HEK293T (cell line): ENCODE measurements at regions not wholly inside any gene's neighbourhood (a gene's known extent, or its start where the extent isn't known, plus 50 kb on each side); places are given as distances from the start of the nearest gene placed in this dataset.
"Not testable (repeated sequence)": the region's sequence is repeated elsewhere in the genome, so short reads cannot be mapped to it uniquely, and the experiment has no call there.

Experiments
- CTCF ChIA-PET: fragments of 350-600 bp; formaldehyde crosslinking; extraction: SDS; loops from one replicate; lab custom pipeline; 2021; ENCODE audit warnings: antibody characterized with exemption, inconsistent platforms; lab: Yijun Ruan, JAX
- POLR2A ChIA-PET: fragments of 350-600 bp; formaldehyde crosslinking; extraction: SDS; loops from one replicate; lab custom pipeline; 2020; ENCODE audit warnings: antibody characterized with exemption, inconsistent platforms; lab: Yijun Ruan, JAX
- DNase-seq: peaks from one replicate; pipeline ENCODE4 v3.0.0; 2012; ENCODE audit warnings: mixed read lengths; ENCODE audit errors: extremely low spot score
- ARNT ChIP-seq: fragments of 450-650 bp; IDR thresholded peaks from 2 replicates; pipeline ENCODE4 v1.6.1; 2017; ENCODE audit warnings: mild to moderate bottlenecking
- BHLHE40 ChIP-seq: fragments of 450-650 bp; IDR thresholded peaks from 2 replicates; pipeline ENCODE4 v1.6.1; 2016; ENCODE audit warnings: mild to moderate bottlenecking, moderate library complexity, borderline replicate concordance
- CTBP1 ChIP-seq: fragments of 450-650 bp; IDR thresholded peaks from 2 replicates; pipeline ENCODE4 v1.6.1; 2016; ENCODE audit warnings: borderline replicate concordance
- ELF4 ChIP-seq: fragments of 450-650 bp; IDR thresholded peaks from 2 replicates; pipeline ENCODE4 v1.6.1; 2017; ENCODE audit warnings: antibody characterized with exemption
- FOXA1 ChIP-seq: fragments of 450-650 bp; IDR thresholded peaks from 2 replicates; pipeline ENCODE4 v1.6.1; 2016; ENCODE audit warnings: mild to moderate bottlenecking
- FOXK2 ChIP-seq: fragments of 450-650 bp; IDR thresholded peaks from 2 replicates; pipeline ENCODE4 v1.6.1; 2016; ENCODE audit warnings: mild to moderate bottlenecking
- FOXM1 ChIP-seq: fragments of 450-650 bp; IDR thresholded peaks from 2 replicates; pipeline ENCODE4 v1.6.1; 2017; ENCODE audit warnings: mild to moderate bottlenecking, borderline replicate concordance
- HDGF ChIP-seq: fragments of 450-650 bp; IDR thresholded peaks from 2 replicates; pipeline ENCODE4 v1.6.1; 2017; ENCODE audit warnings: antibody characterized with exemption, borderline replicate concordance
- L3MBTL2 ChIP-seq: fragments of 450-650 bp; conservative IDR thresholded peaks from 2 replicates; pipeline ENCODE4 v1.6.1; 2016; ENCODE audit warnings: mild to moderate bottlenecking
- LEF1 ChIP-seq: fragments of 450-650 bp; IDR thresholded peaks from 2 replicates; pipeline ENCODE4 v1.6.1; 2017; ENCODE audit warnings: mild to moderate bottlenecking, borderline replicate concordance
- NFRKB ChIP-seq: fragments of 450-650 bp; IDR thresholded peaks from 2 replicates; pipeline ENCODE4 v1.6.1; 2016; ENCODE audit warnings: mild to moderate bottlenecking, moderate library complexity
- PKNOX1 ChIP-seq: fragments of 450-650 bp; IDR thresholded peaks from 2 replicates; pipeline ENCODE4 v1.6.1; 2016
- SP1 ChIP-seq: fragments of 450-650 bp; IDR thresholded peaks from 2 replicates; pipeline ENCODE4 v1.6.1; 2017
- SUZ12 ChIP-seq: fragments of 450-650 bp; IDR thresholded peaks from 2 replicates; pipeline ENCODE4 v1.6.1; 2016; ENCODE audit warnings: mild to moderate bottlenecking
- TARDBP ChIP-seq: fragments of 450-650 bp; IDR thresholded peaks from 2 replicates; pipeline ENCODE4 v1.6.1; 2016
- ZNF384 ChIP-seq: fragments of 450-650 bp; IDR thresholded peaks from 2 replicates; pipeline ENCODE4 v1.6.1; 2016

- ChIA-PET POLR2A (no interaction called here), CTCF (no interaction called here)
- no peak for TF ChIP-seq FOXK2
- TF ChIP-seq ELF4: no peak
- TF ChIP-seq PKNOX1: no peak
- TF ChIP-seq ARNT: no peak
- TF ChIP-seq ZNF384: no peak
- TF ChIP-seq TARDBP: no peak
- no peak for TF ChIP-seq HDGF
- no peak for TF ChIP-seq L3MBTL2
- no peak for TF ChIP-seq BHLHE40
- DNase-seq: no peak
Measured at GRCh38 chr9:108780942-108781734, 74.6 kb downstream of the ACTL7B start.

GRCh38 chr9:108779551-108780325 lies 76.0 kb downstream of the ACTL7B start:
- CTCF ChIA-PET: no interaction called here
- POLR2A ChIA-PET: no interaction called here
- no peak for TF ChIP-seq SUZ12
- TF ChIP-seq NFRKB: no peak
- TF ChIP-seq HDGF: no peak
- TF ChIP-seq FOXA1: no peak
- TF ChIP-seq CTBP1: no peak
- no peak for TF ChIP-seq SP1
- no peak for TF ChIP-seq PKNOX1
- no peak for TF ChIP-seq LEF1
- no peak for TF ChIP-seq BHLHE40
- TF ChIP-seq ARNT: no peak
- no peak for TF ChIP-seq ELF4
- no peak for TF ChIP-seq FOXK2
- no peak for TF ChIP-seq FOXM1
- DNase-seq: no peak

DNA sequence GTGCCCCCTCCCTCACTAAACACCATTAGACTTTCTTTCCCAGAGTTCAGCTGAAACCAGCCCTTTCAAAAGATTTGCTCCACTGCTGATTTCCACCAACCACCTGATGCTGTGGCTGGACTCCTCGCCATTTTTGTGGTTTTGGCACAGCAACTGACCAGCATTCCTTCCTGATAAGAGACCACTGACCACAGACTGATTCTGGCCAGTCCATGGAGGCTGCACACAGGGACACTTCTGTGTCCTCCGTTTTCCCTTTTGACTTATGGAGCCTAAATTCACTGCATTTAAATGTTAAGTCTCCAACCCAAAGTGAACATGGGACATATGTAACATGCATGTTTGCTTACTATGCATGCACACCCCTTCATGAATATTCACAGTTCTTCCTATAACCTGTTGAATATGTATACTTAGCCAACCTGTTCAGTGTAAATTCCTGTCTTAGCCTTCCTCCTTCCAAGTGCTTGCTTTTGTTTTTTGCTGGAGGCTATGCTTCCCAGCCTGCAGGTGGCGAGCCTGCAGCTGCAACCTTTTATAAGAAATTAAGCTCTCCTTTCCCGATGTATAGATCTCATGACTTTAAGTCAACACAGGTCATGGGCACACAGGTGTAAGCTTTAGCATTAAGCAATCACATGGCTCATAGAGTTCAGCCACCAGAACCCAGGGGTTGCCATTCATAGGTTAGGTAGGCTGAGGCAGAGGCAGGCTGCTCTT lies 78.7 kb downstream of the ACTL7B start:
- DNase-seq: no peak
- ChIA-PET POLR2A (no interaction called here), CTCF (interaction anchor here (1.0 to 1.5 kb wide), 2 partner anchors 10 to 11 kb away, joined by 4 read pairs; no protein-coding TSS in a partner anchor)
- no peak for TF ChIP-seq TARDBP
- no peak for TF ChIP-seq HDGF
- TF ChIP-seq FOXM1: no peak
- TF ChIP-seq NFRKB: no peak

DNA sequence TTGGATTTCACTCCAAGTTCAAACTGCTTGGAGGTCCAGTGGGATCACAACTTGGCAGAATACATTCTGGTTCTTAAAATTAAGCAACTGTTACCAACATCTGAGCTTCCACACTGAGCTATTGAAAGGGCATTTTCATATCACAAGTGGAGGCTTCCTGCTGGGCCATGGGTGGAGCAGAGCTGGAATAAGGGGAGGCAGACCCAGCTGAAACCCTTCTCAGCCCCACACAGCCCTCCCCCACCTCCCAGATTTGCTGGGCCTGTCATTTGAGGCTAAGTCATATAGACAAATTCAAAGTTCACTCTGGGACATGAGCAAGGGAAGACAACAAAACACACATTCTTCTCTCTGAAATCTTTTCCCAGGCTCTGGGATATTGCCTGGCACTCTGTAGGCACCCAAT lies 79.9 kb downstream of the ACTL7B start:
- POLR2A ChIA-PET: no interaction called here
- no peak for DNase-seq
- CTCF ChIA-PET: interaction anchor here (0.6 to 1.7 kb wide), 4 partner anchors 9 to 180 kb away, joined by 3 to 5 read pairs (median 4); no protein-coding TSS in a partner anchor
- TF ChIP-seq CTBP1 (no peak), TARDBP (no peak), FOXM1 (no peak), ARNT (no peak), PKNOX1 (no peak), SUZ12 (no peak), BHLHE40 (no peak), SP1 (no peak), FOXA1 (no peak), NFRKB (no peak), HDGF (no peak), ZNF384 (no peak), FOXK2 (no peak), LEF1 (no peak), L3MBTL2 (no peak), ELF4 (no peak)

- POLR2A ChIA-PET, DNase-seq: not testable (repeated sequence)
- CTCF ChIA-PET: interaction anchor here (1.7 kb wide), 1 partner anchor 7 kb away, joined by 5 read pairs; no protein-coding TSS in a partner anchor
Measured at GRCh38 chr9:108774088-108774487, 81.7 kb downstream of the ACTL7B start.
